AG04450 (cell line): ENCODE measurements at regions not wholly inside any gene's neighbourhood (a gene's known extent, or its start where the extent isn't known, plus 50 kb on each side); places are given as distances from the start of the nearest gene placed in this dataset.

Experiments
- CTCF ChIA-PET: fragments of 300-600, 350-600 bp; formaldehyde crosslinking; extraction: SDS; loops from one replicate; lab custom pipeline; 2022; ENCODE audit warnings: antibody characterized with exemption, inconsistent platforms; lab: Charles Lee
- POLR2A ChIA-PET: fragments of 350-600 bp; formaldehyde crosslinking; extraction: SDS; loops from one replicate; lab custom pipeline; 2021; ENCODE audit warnings: antibody characterized with exemption, inconsistent platforms; lab: Yijun Ruan, JAX
- DNase-seq: peaks from one replicate; pipeline ENCODE4 v3.0.0-alpha.2; 2011; ENCODE audit warnings: low read depth, low spot score
- H3K27ac ChIP-seq: one replicate; pipeline ENCODE4 v1.5.1; 2012; ENCODE audit warnings: low read depth, low read length, control low read depth
- H3K27me3 ChIP-seq: one replicate; pipeline ENCODE4 v1.6.0; 2012; ENCODE audit warnings: low read length; ENCODE audit not compliant: control insufficient read depth, insufficient read depth
- H3K4me3 ChIP-seq: 2 replicates; pipeline ENCODE4 v1.5.1; 2011; ENCODE audit warnings: mild to moderate bottlenecking, low read depth, low read length, control low read depth
- H3K9me3 ChIP-seq: 2 replicates; pipeline ENCODE4 v1.5.1; 2012; ENCODE audit warnings: low read length; ENCODE audit not compliant: control insufficient read depth, insufficient read depth
- CTCF ChIP-seq: IDR thresholded peaks from 2 replicates; pipeline ENCODE4 v1.5.1; 2011; ENCODE audit warnings: low read depth, low read length, control low read depth, inconsistent platforms

GRCh38 chr15:31208817-31209216, 107.3 kb upstream of the TRPM1 start:
- no peak for DNase-seq
- POLR2A ChIA-PET, result no interaction called here
- no peak for TF ChIP-seq CTCF
- Histone ChIP-seq H3K27me3 (peaks cover 22% of the 10 kb centered on the region), H3K9me3 (no peaks in the 10 kb centered on the region; the same call in 1 of the 2 replicates), H3K27ac (no peak overlapping the region), H3K4me3 (no peak overlapping the region)
- CTCF ChIA-PET, result interaction anchor here (7.6 kb wide), 1 partner anchor 280 kb away, joined by 60 read pairs; no protein-coding TSS in a partner anchor

DNA sequence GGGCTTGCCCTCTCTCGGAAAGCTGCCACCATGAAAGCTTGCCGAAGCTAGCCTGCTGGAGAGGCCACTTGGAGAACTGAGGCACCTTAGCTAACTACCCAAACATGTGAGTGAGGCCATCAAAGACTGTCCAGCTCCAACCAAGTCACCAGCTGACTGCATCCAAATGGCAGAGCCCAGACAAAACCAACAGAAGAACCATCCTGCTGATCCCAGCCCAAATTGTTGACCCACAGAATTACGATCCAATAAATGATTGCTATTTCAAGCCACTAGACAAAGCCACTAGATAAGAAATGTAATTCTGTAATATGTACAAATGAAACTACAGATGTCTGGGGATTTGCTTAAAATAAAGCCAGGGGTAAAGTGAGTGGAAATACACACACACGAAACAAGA, 109.8 kb upstream of the TRPM1 start:
- ChIA-PET CTCF (interaction anchor here (0.8 to 7.6 kb wide), 2 partner anchors 224 to 277 kb away, joined by 8 to 60 read pairs; no protein-coding TSS in a partner anchor), POLR2A (no interaction called here)
- H3K27ac ChIP-seq, result no peak overlapping the region
- H3K27me3 ChIP-seq, result peaks cover 11% of the 10 kb centered on the region
- H3K4me3 ChIP-seq, result no peak overlapping the region
- H3K9me3 ChIP-seq, result no peaks in the 10 kb centered on the region; the same call in 1 of the 2 replicates
- TF ChIP-seq CTCF, result no peak
- no peak for DNase-seq

DNA sequence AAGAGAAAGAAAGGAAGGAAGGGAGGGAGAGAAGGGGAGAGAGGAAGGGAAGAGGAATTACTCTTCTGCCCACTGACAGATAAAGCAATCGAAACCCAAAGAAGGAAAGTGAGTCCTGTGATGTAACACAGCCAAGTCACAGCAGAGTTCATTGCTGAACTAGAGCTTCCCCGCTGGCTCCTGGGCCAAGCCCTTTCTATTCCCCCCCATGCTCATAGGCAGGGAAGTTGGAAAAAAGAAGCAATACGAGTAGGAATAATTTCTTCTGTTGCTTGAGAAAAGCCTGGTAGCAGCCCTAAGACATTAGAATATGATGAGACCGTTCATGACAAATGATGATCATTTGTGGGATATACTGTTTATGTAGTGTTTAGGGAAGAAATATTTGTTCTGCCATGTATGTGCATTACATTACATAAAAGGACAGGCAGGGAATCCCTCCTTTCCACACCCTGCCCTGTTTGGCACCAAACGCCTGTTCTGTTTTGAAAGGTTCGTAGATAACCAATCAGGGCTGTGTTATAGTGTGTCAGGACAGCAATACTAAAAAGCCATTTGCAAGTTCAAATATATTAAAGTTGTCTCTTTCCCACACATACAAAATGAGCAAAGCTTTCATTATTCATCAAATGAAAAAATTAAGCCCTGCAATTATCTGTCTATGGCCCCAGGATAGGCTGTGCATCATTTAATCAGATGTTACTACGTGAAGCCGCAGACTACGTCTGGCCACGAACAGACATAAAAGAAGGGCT, 111.0 kb upstream of the TRPM1 start:
- no peaks in the 10 kb centered on the region; the same call in 1 of the 2 replicates for H3K9me3 ChIP-seq
- no peak overlapping the region for H3K27ac ChIP-seq
- CTCF ChIA-PET, result interaction anchor here (0.6 to 7.6 kb wide), 2 partner anchors 157 to 276 kb away, joined by 3 to 60 read pairs; no protein-coding TSS in a partner anchor
- peaks cover 16% of the 10 kb centered on the region for H3K27me3 ChIP-seq
- no peak overlapping the region for H3K4me3 ChIP-seq
- no peak for TF ChIP-seq CTCF
- POLR2A ChIA-PET, result no interaction called here
- DNase-seq, result no peak

- Histone ChIP-seq H3K4me3 (no peak overlapping the region), H3K27me3 (peaks cover 18% of the 10 kb centered on the region), H3K9me3 (no peaks in the 10 kb centered on the region; the same call in 1 of the 2 replicates), H3K27ac (no peak overlapping the region)
- DNase-seq, result no peak
- ChIA-PET POLR2A (no interaction called here), CTCF (interaction anchor here (0.6 to 7.6 kb wide), 10 partner anchors 12 to 292 kb away, joined by 3 to 60 read pairs (median 5); no protein-coding TSS in a partner anchor)
- no peak for TF ChIP-seq CTCF
Measured at GRCh38 chr15:31214158-31214863, 112.3 kb upstream of the KLF13 start.
